Suprapubic skin (tissue), 4 donors: ENCODE measurements at regions not wholly inside any gene's neighbourhood (a gene's known extent, or its start where the extent isn't known, plus 50 kb on each side); places are given as distances from the start of the nearest gene placed in this dataset.

ENCODE experiments used
- DNase-seq, 2 donors: peaks; one replicate each; pipeline ENCODE4 v3.0.0-alpha.2; 2019; ENCODE audit warnings: low spot score in 2 of 2
- H3K27ac ChIP-seq: fragments of 200-600 bp; sonication (generic); one replicate; pipeline ENCODE4 v1.5.1; 2019
- H3K27me3 ChIP-seq: fragments of 200-600 bp; sonication (generic); one replicate; pipeline ENCODE4 v1.5.1; 2019
- H3K36me3 ChIP-seq: fragments of 200-600 bp; sonication (generic); one replicate; pipeline ENCODE4 v1.5.1; 2019
- H3K4me1 ChIP-seq: fragments of 200-600 bp; sonication (generic); one replicate; pipeline ENCODE4 v1.5.1; 2019
- H3K4me3 ChIP-seq: fragments of 200-600 bp; sonication (generic); one replicate; pipeline ENCODE4 v1.5.1; 2019; ENCODE audit warnings: mild to moderate bottlenecking
- H3K9me3 ChIP-seq: fragments of 200-600 bp; sonication (generic); one replicate; pipeline ENCODE4 v1.5.1; 2019
- CTCF ChIP-seq, 2 donors: fragments of 200-600 bp in 1 of 2; fragments of 450-650 bp in 1 of 2; sonication (generic) in 1 of 2; IDR thresholded peaks; one replicate each; pipeline ENCODE4 v1.5.1; 2016 to 2019; ENCODE audit warnings: antibody characterized with exemption in 2 of 2, mild to moderate bottlenecking in 1 of 2, moderate library complexity in 1 of 2
- EP300 ChIP-seq: sonication (generic); formaldehyde crosslinking; IDR thresholded peaks from one replicate; pipeline ENCODE4 v1.6.1; 2017; ENCODE audit warnings: antibody characterized with exemption
- POLR2A ChIP-seq, 2 donors: fragments of 450-650 bp; IDR thresholded peaks; one replicate each; pipeline ENCODE4 v1.6.1; 2017; ENCODE audit warnings: antibody characterized with exemption in 2 of 2, mild to moderate bottlenecking in 2 of 2, moderate library complexity in 2 of 2
- POLR2AphosphoS5 ChIP-seq, 3 donors: sonication (generic); formaldehyde crosslinking; IDR thresholded peaks; one replicate each; pipeline ENCODE4 v1.6.1; 2017; ENCODE audit warnings: antibody characterized with exemption in 3 of 3
- WGBS: methylation state at CpG from one replicate; pipeline ENCODE4 v1.1.5; 2018; 5-methylcytosine and 5-hydroxymethylcytosine counted together

DNA sequence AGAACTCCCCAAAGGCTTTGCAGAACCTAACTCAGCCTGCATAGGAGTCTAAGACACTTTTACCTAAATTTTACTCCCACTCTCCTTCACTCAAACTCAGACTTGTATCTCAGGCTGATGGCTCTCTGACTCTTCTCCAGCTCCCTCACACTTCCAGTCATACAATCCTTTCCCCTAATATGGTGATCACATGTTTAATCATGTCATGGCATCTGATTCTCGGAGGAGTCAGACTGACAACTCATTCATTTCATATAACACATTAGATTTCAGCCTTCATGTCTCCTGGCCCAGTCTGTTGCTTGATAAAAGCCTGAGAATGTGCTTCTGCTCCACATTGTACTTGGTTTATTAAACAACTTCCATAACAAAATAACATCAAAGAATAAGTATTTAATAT, 1503.9 kb upstream of the TENM4 start:
- Histone ChIP-seq H3K27me3 (no peaks in the 10 kb centered on the region), H3K4me1 (no peaks in the 10 kb centered on the region), H3K27ac (no peak overlapping the region), H3K9me3 (no peaks in the 10 kb centered on the region), H3K4me3 (no peak overlapping the region), H3K36me3 (no peaks in the 10 kb centered on the region)
- TF ChIP-seq CTCF (IDR thresholded peaks at IDR 0.05) (no peak), POLR2A (IDR thresholded peaks at IDR 0.05) (no peak), POLR2AphosphoS5 (IDR thresholded peaks at IDR 0.05) (no peak), EP300 (no peak)
- DNase-seq = no peak
- 48% methylated on average over 1 of the region's 1 CpG for WGBS

- H3K27ac ChIP-seq = no peak overlapping the region
- DNase-seq = no peak
- H3K27me3 ChIP-seq = no peaks in the 10 kb centered on the region
- no peaks in the 10 kb centered on the region for H3K36me3 ChIP-seq
- no peak for TF ChIP-seq POLR2A (IDR thresholded peaks at IDR 0.05)
- no peak for TF ChIP-seq EP300
- TF ChIP-seq CTCF (IDR thresholded peaks at IDR 0.05) = no peak
- no peak for TF ChIP-seq POLR2AphosphoS5 (IDR thresholded peaks at IDR 0.05)
- H3K4me3 ChIP-seq = no peak overlapping the region
- H3K4me1 ChIP-seq = no peaks in the 10 kb centered on the region
- H3K9me3 ChIP-seq = no peaks in the 10 kb centered on the region
Measured at GRCh38 chr11:80943226-80943625, 1502.4 kb upstream of the TENM4 start.

DNA sequence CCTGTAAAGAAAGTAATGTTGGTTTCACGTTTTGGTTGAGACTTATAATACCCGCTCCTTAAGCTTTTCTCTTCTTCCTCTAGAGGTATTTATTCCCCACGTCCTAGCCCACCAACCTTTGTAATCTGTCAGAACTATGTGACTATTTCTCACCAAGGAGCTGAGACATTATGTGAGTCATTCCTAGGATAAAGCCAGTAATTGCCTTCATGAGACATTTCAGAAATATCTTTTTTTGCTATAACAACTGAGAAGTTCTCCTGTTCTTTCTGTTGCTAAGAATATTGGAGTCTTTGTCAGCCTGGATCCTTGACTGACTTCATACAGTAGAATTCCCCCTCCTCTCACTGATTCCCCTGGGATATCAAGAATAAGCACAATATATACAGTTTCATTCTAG, 1497.0 kb upstream of the TENM4 start:
- Histone ChIP-seq H3K27ac (no peak overlapping the region), H3K27me3 (no peaks in the 10 kb centered on the region), H3K4me1 (no peaks in the 10 kb centered on the region), H3K4me3 (no peak overlapping the region), H3K9me3 (no peaks in the 10 kb centered on the region), H3K36me3 (no peaks in the 10 kb centered on the region)
- 83% methylated on average over 3 of the region's 3 CpGs for WGBS
- TF ChIP-seq EP300 = no peak
- no peak for TF ChIP-seq POLR2A (IDR thresholded peaks at IDR 0.05)
- no peak for TF ChIP-seq POLR2AphosphoS5 (IDR thresholded peaks at IDR 0.05)
- no peak for TF ChIP-seq CTCF (IDR thresholded peaks at IDR 0.05)
- DNase-seq = no peak

DNA sequence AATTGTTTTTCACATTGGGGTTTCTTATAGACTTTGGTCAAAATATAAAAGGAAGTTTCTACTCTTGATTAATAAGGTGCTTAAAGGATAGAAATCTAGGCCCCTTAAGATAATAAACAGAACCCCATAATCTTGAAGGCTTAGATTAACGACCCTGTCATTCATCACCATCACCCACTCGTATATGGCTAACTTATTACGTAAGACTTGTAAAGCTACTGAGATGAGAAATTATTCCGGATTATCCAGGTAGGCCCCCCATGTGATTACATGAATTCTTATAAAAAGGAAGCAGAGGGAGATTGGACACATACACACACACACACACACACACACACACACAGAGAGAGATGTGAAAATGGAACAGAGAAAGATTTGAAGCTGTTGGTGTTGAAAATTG, 1489.2 kb upstream of the TENM4 start:
- Histone ChIP-seq H3K9me3 (no peaks in the 10 kb centered on the region), H3K4me3 (no peak overlapping the region), H3K27me3 (no peaks in the 10 kb centered on the region), H3K36me3 (no peaks in the 10 kb centered on the region), H3K4me1 (no peaks in the 10 kb centered on the region), H3K27ac (no peak overlapping the region)
- WGBS = 89% methylated on average over 4 of the region's 4 CpGs
- DNase-seq = no peak
- no peak for TF ChIP-seq POLR2A (IDR thresholded peaks at IDR 0.05)
- TF ChIP-seq POLR2AphosphoS5 (IDR thresholded peaks at IDR 0.05) = no peak
- TF ChIP-seq EP300 = no peak

- no peak overlapping the region for H3K4me3 ChIP-seq
- 75% methylated on average over 1 of the region's 1 CpG for WGBS
- TF ChIP-seq CTCF (IDR thresholded peaks at IDR 0.05) (no peak), POLR2A (IDR thresholded peaks at IDR 0.05) (no peak), EP300 (no peak), POLR2AphosphoS5 (IDR thresholded peaks at IDR 0.05) (no peak)
- H3K9me3 ChIP-seq = no peaks in the 10 kb centered on the region
- no peak for DNase-seq
- no peaks in the 10 kb centered on the region for H3K27me3 ChIP-seq
- H3K4me1 ChIP-seq = no peaks in the 10 kb centered on the region
- no peak overlapping the region for H3K27ac ChIP-seq
- no peaks in the 10 kb centered on the region for H3K36me3 ChIP-seq
Measured at GRCh38 chr11:80929031-80929805, 1488.4 kb upstream of the TENM4 start.
